ENCODE measurements at regions not wholly inside any gene's neighbourhood (a gene's known extent, or its start where the extent isn't known, plus 50 kb on each side); places are given as distances from the start of the nearest gene placed in this dataset.

DNA sequence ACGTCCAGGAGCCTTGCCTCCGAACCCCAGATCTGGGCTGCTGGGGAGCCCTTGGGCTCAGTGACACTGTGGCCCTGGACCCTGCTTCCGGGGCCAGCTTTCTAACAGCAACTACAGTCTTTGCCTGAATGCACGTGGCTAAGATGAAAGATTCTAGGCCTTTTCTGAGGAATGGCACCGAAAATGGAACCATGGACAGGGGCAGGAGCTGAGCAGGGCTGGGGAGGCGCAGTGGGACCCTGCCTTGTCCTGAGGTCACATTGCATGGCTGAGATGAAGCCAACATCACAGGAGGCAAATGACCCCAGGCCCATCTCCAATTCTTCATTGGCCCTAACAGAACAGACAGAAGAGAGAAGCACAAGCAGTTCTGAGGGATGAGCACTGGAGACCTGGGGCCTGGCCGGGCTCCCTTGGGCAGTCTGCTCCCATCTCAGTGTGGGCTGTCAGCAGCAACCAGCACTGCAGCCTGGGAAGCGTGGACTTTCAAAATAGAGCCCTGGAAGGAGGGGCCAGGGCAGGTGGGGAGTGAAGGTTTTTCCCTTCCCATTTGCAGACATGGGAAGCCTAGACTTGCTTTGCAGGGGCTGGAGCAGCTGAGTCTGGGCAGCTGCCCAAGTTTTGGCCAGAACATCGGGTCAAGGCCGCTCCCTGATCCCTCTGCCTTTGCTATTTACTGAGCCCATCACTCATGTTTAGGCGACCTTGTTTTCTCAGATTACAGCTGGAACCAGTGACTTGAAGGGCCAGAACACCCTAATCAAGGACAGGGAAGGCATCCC is 114.4 kb upstream of the TCERG1L start:
- no peak for DNase-seq

GRCh38 chr10:131426534-131426898 is 115.0 kb upstream of the TCERG1L start:
- DNase-seq, result no peak

DNA sequence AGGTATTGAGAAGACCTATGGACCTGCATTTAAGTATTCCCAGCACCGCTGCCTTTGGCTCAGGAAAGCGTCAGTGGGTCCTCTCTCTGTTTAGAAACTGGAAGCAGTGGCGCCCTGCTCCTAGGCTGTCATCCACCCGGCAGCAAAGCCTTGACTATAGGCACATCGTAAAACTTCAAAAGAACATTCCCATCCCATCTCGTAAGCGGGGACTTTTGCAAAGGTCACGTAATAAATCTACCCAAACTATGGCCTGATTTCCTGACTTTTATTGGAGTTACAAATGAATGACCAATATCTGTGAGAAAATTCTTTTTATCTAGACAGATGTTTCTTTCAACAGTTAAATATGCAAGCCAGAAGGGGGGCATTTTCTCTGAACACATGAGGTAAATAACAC is 115.8 kb upstream of the TCERG1L start:
- no peak for DNase-seq

GRCh38 chr10:131427901-131428300 is 116.4 kb upstream of the TCERG1L start:
- DNase-seq, result no peak

- DNase-seq, result no peak
Observed at GRCh38 chr10:131429141-131429540, 117.6 kb upstream of the TCERG1L start.

DNA sequence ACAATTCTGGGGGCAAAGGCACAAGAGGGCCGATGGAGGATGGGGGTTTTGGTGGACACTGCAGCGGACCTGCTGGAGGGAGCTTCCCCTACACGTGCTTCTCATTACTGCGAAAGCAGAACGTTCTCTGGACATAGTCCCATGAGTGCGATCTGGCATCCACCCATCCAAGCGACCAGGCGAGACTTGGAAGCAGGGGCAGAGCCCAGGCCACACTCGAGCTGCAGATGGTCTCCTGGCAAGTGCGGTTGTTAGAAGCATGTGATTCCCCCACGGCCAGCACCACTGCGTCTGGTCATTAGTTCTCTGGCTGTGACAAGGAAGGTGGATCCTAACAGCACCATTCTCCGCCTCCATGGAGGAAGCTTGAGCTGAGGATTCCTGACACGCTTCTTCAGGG is 118.4 kb upstream of the TCERG1L start:
- peak; percentile 33 for DNase-seq

GRCh38 chr10:131430716-131431412 is 119.3 kb upstream of the TCERG1L start:
- peak; percentile 25 for DNase-seq

GRCh38 chr10:131431533-131431932 is 120.0 kb upstream of the TCERG1L start:
- DNase-seq, result no peak

DNA sequence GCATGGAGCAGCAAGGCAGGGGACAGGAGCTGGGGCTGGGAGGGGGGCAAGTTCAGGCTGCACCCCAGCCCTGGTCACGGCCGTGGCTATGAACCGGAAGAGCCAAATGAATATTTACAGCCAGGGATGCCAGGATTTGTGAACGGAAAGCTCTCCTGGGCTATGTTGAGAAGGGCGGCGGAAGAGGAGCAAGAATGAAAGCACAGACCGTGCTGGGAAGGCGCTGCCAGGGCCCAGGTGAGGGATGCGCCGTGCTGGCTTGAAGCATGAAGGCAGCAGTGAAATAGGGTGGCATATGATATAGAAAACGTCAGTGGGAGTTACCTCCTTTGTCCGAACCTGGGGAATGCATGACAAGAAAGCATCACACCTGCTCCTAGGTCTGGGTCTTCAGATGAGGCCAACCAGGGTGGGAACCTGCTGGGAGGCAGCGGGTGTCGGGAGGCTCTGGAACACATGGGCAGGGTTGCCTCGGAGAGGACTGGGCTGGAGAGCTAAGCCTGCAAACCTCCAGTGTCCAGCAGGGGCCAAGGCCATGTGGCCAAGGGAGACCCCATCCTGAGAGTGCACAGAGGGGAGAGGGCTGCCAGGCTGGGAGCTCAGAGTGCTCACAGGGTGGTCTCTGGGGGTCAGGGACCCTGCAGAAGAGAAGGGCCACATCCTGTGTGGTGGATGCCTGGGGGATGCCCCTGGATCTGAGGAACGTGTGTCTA is 120.6 kb upstream of the TCERG1L start:
- DNase-seq, result no peak

DNA sequence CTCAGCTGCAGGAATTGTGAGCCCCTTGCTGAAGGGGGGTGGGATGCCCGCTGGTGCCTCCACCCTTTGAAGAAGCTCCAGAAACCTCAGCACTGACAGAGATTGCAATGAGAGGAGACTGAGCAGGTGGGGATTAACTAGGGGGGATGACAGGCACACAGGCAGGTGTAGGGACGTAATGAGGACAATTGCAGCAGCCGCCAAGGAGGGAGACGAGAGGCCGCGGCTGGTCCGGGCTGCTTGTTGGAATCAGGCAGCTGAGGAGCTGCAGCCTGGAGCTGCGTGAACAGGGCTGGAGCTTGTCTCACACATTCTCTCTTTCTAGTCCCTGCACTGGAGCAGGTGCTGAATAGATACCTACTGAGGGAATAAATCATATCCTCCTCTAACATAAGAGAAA is 122.0 kb upstream of the TCERG1L start:
- DNase-seq, result peak; percentile 16

- no peak for DNase-seq
Observed at GRCh38 chr10:131435232-131435631, 123.7 kb upstream of the TCERG1L start.

GRCh38 chr10:131435760-131436457 is 124.4 kb upstream of the TCERG1L start:
- no peak for DNase-seq

DNA sequence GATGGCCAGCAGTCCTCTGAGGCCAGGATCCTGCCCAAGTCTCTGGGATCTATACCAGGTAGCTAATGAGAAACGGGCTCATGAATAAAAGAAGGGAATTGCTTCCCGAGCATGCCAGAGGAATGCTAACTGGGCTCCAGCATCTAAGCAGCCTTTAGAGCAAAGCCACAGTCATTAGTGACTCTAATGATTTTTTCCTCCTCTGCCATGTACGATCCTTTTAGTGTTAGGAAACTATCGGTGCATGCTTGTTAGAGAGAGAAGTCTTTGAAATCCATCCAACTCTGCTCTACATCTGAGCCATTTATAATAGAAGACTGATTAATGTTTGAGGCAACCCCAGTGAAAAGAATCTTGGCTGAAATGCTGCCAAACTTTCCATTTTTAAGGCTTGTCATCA is 124.9 kb upstream of the TCERG1L start:
- DNase-seq, result peak; percentile 91

DNA sequence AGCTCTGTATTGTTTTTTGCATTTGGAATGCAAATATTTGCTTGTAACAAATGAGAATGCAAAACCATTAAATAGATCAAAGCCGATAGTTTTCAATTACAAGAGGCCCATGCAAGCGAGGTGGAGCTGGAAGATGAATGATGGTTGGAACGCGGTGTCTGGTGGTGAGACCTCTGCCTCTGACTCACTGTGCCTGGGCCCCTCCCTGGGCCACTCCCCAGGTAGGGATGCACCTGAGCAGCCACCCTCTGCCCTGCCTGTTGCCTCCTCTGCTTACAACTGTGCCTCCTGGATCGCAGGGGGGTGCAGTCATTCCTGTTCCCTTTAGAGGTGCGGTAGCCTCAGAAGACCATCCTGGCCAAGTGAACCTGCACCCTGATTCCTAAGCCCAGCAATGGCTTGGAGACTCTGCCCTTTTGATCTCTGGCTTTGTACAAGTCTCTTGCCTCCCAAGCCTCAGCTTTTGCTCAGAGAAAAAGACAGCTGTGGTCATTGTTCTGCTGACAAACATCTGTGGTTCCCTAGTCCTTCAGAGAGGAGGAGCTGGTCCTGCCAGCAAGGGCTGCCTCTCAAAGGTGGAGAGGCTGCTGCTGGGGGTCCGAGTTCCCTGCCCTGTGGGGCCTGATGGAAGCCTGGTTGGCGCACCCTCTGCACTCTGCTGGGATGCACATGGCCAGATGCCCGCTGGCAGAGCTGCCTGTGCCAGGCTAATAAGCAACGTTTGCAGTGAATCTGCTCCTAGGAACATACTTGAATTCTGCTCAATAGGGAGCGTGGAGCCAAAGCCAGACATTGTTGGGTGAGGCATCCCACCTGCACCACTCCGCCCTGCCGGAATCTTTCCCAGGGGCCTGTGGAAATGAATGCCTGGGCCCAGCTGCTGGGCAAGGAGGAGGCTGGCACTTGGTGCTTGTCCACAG is 126.3 kb upstream of the TCERG1L start:
- DNase-seq, result peak; percentile 35

DNA sequence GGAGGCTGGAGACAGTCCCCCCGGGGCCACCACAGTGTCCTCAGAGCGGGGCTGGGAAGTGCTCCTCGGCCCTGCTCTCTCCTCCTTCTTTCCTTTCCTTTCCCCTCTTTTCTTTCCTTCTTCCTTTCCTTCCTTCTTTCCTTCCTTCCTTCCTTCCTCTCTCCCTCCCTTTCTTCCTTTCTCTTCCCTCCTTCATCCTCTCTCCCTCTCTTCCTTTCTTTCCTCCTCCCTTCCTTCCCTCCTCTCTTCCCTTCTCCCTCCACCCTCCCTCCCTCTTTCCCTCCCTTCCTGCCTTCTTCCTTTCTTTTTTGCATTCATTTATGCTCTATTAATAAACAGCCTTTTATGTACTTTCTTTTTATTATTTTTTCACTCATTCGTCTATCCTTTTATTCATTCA is 127.1 kb upstream of the TCERG1L start:
- DNase-seq, result no peak

- no peak for DNase-seq
Observed at GRCh38 chr10:131439705-131440104, 128.2 kb upstream of the TCERG1L start.

DNA sequence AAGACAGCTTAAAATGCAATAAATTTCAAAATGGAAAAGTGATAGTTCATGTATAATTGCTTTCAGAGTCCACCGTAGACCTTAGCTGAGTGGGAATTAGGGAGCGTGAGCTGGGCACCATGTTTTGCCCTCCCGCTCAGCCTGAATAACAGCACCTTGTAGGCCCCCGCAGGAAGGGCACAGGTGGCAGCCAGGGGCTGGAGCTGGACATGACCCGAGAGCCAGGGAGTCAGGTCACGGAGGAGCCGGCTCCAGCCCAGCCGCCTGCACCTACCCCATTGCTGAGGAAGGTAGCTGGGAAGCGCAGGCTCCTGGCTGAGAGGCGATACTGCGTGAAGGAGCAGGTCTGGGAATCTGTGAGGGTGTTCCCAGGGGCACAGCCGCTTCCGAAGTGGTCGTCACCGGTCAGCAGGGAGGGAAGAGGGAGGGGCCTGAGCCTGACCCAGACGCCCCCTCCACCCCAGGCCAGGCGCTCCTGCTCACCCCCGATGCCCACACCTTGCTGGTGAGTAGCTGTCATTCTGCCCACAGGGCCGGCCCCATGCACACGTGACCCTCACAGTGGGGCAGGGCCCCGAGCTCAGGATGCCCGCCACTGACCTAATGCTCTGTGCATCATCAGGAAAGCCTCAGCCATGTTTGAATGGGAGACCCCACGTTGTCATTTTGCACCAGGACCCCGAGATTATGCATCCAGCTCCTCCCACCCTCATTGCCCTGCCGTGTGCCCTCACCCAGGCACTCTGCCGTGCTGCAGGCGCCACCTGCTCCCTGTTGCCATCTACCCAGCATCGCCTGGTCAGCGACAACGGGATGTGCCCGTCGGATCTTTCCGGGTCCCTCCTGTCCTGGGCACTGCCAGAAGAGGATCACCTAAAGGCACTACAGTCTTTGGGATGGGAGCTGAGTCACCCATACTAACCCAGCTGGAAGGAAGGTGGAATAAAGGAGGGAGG is 129.2 kb upstream of the TCERG1L start:
- DNase-seq, result no peak

DNA sequence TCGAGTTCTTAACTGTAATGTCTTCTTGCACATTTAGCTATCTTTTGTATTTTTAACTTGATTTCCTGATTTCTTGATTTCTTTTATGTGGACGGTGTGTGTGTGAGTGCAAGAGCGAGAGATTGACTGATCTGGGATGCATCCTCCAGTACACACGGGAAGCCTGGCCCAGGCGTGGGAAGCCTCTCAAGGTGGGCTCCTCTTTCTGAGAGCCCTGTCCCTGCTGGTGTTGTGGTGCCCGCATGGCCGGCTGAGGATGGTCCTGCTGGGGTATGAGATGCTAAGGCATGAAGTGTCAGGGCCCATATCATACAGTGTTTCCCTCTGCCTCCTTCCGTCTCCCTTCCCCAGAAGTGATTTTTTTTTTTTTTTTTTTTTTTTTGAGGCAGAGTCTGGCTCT is 130.8 kb upstream of the TCERG1L start:
- DNase-seq, result no peak

- DNase-seq, result no peak
Observed at GRCh38 chr10:131444286-131444685, 132.8 kb upstream of the TCERG1L start.

DNA sequence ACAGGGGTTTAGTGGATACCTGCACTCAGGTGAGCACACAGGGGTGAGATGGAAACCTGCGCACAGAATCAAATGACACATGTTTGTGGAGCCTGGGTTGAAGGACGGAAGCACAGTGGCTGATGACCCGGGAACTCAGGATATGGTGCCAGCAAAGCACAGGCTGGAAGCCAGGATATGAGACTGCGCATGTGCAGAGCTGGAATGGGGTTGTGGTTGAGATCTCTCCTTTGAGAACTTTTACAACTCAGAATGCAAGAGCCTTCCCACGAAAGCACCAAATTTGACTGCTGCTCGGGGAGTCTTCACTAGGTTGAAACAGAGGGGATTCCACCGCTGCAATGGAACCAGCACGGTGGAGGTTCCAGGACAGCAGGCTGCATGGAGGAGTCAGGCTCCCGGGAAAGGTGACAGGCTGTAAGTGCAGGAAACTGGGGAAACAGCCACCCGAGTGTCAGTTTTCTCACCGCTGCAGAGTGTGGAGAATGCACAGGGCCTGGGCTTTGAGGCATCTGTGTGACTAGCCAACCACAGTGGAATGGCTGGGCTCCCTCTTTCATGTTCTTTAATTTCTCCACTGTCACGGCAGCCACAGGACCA is 133.4 kb upstream of the TCERG1L start:
- DNase-seq, result no peak

- no peak for DNase-seq
Observed at GRCh38 chr10:131445623-131446022, 134.1 kb upstream of the TCERG1L start.

Measured in eye (tissue), 1 donor.